Islet of Langerhans (tissue), 1 donor: ENCODE measurements at regions not wholly inside any gene's neighbourhood (a gene's known extent, or its start where the extent isn't known, plus 50 kb on each side); places are given as distances from the start of the nearest gene placed in this dataset.

Experiments
- FAIRE-seq: peaks from one replicate; lab custom pipeline; 2011; peaks lifted over from hg19 to GRCh38; lab: Jason Lieb, UNC

GRCh38 chr6:88311561-88311960 is 145.4 kb upstream of the CNR1 start:
- no peak for FAIRE-seq

GRCh38 chr6:88304520-88304919 is 138.4 kb upstream of the CNR1 start:
- FAIRE-seq, result no peak

- no peak for FAIRE-seq
These were observed 136.7 kb upstream of the CNR1 start for GRCh38 chr6:88302769-88303225.

DNA sequence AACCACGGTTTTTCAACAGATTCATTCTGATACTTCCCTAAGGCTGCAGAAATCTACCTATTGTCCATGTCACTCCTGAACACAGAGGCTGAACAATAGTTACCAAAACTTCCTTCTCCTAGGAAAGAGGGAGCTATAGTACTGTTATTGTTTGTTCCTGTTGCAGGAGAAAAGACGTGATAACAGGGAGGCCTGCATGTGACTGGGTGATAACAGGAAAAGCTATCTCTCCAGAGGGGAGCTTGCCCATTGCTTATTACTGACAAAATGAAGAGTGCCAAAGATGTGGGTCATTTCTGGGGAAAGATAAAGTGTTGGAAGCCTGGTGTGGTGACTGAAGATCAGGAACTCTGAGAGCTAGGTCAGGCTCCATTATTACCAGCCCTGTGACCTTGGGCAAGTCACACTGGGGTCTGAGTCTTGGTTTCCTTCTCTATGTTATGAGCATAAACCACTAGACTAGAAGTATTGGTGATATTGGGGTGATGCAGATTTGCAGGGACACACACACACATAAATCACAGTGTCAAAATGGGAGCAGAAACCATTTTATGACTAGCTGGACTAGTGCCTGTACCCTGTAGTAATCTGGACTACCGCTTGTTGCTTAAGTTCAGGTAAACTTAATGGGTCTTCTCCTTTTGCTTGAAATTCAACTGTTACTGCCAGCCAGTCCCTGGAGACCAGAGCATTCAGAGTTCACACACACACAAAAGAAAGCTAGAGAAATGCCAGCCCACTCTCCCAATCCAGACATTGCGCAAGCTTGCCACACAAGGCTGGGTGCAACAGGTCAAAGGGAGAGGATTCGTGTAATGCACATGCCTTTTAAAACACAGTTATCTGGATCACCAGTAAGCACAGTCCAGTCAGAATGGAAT is 136.0 kb upstream of the CNR1 start:
- no peak for FAIRE-seq

GRCh38 chr6:88301256-88301655 is 135.1 kb upstream of the CNR1 start:
- FAIRE-seq, result no peak

DNA sequence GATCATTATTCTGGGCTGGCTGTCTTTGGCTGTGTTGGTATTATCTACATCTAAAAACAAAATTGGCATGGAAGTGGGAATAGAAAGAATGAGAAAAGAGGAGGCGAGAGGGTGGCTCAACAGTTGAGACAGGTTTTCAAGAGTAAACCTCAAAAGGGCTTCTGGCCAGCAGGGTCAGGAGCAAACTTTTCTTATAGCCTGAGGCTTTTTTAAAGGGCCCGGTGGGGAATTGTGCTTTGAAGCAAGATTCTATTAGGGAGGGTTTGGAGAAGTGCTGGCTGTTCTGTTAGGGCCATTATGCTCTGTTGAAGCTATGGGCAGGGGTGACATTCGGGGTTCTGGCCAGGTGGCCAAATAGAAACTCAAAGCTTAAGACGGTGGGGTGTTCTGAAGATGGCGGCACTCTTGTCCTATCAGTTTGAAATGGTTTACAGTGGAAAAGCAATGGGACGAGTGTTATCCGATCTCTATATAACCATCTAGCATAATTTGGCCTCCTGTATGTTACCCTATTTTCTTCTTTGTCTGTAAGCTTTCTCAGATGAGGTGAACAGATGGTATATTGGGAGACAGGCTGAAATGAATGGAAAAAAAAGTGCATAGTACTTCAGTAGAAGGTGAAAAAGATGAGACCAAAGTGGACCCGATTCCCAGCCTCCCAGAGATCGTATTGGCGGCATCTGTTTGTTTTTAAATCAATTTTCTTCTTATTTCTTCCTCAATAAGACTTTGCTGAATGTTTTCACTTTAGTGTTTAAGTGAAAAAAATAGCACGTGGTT is 132.1 kb upstream of the CNR1 start:
- FAIRE-seq, result no peak

DNA sequence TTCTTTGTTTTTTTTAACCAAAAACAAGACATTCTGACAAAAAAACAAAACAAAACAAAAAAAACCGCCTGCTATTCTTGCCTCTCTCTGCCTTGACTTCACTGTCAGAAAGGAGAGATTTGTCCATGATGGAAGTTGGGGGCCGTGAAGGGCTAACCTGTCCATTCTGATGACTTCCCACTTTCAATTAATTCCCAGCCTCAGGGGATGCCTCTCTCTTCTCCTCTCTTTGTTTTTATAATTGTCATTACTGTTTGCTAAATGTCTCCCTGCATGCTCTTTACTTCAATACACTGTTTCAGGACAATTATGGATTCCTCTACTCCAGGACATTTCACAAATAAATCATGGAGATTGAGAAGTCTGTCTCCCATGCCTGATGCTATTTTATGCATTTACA is 130.5 kb upstream of the CNR1 start:
- FAIRE-seq, result no peak

DNA sequence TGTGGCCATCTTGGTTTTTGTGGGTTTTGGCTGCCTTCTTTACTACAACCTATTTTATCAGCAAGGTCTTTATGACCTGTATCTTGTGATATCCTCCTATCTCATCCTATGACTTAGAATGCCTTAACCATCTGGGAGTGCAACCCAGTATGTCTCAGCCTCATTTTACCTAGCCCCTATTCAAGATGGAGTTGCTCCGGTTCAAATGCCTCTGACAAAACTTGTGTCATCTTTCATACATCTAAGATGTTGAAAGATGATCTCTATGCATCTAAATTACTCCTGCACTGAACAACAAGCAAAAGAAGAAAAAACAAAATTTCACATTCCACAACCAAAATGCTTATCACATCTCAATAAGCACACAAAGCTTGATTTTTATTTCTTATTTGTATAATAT is 129.5 kb upstream of the CNR1 start:
- no peak for FAIRE-seq

GRCh38 chr6:88294702-88295101 is 128.6 kb upstream of the CNR1 start:
- FAIRE-seq, result no peak

GRCh38 chr6:88290411-88290810 is 124.3 kb upstream of the CNR1 start:
- no peak for FAIRE-seq

GRCh38 chr6:88287696-88288095 is 121.5 kb upstream of the CNR1 start:
- FAIRE-seq, result no peak

DNA sequence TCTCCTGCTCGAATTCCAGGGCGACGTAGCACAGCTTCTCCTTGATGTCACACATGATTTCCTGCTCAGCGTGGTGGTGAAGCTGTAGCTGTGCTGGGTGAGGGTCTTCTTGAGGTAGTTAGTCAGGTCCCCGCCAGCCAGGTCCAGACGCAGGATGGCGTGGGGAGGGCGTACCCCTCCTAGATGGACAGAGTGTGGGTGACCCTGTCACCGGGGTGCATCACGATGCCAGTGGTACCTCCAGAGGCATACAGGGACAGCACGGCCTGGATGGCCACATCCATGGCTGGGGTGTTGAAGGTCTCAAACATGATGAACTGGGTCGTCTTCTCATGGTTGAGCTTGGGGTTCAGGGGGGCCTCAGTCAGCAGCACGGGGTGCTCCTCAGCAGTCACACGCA is 110.2 kb upstream of the CNR1 start:
- no peak for FAIRE-seq

GRCh38 chr6:88268508-88268907 is 102.4 kb upstream of the CNR1 start:
- no peak for FAIRE-seq

DNA sequence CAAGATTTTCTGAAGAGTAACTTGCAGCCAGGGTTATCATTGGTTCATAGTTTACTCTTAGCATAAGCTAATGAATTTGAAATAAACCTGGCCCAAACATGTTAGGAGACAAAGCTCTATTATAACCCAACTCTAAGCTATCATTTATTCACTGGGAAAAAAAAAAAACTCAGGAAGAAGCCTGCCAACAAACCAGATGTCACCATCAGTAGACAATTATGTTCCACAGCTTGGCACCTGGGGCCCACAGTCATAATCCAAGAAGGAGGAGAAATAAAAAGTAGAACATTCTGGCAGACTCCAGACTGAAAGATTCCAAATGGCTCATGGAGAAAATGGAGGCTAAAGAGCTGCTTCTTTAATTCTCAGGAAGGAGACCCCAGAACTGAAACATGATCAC is 100.0 kb upstream of the CNR1 start:
- FAIRE-seq, result no peak

GRCh38 chr6:88263591-88263990 is 97.4 kb upstream of the CNR1 start:
- no peak for FAIRE-seq

DNA sequence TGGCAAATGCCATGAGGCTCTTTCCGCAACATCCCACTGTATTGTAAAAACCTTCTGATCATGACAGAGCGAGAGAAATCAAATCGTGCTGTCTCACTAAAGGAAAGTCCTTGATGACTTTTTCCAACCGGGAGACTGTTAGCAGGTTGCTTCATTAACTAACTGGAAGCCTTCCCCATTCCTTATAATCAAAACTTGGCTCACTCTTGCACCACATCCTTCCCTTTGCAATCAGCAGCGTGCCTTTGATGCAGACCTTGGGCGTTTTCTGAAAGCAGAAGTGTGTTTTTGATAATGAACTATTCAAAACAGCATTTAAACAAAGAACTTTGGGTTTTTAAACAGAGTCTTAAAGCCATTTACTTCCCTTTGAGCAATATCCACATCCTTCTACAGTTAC is 96.2 kb upstream of the CNR1 start:
- FAIRE-seq, result no peak

- no peak for FAIRE-seq
These were observed 85.2 kb upstream of the CNR1 start for GRCh38 chr6:88251301-88251700.

- no peak for FAIRE-seq
These were observed 82.7 kb upstream of the CNR1 start for GRCh38 chr6:88248709-88249321.

GRCh38 chr6:88246654-88247053 is 80.5 kb upstream of the CNR1 start:
- no peak for FAIRE-seq

- FAIRE-seq, result no peak
These were observed 78.6 kb upstream of the CNR1 start for GRCh38 chr6:88244721-88245120.

DNA sequence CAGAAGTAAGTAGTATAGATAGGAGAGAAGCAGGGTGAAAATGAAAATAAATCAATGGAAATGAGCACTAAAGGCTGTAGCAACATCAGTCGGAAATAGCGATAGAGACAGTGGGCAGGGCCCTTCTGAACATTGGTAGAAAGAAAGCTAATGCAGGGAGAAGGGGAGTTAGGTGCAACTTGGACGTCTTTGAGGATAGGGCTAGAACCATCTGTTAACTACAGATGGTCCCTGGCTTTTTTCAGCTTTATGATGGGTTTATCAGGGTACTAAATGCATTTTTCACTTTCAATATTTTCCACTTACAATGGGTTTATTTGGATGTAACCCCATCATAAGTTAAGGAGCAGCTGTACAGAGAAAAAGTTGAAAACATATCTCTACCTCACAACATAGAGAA is 72.8 kb upstream of the CNR1 start:
- no peak for FAIRE-seq

- FAIRE-seq, result no peak
These were observed 71.9 kb upstream of the CNR1 start for GRCh38 chr6:88238065-88238464.
